K562 (cell line): ENCODE measurements at regions not wholly inside any gene's neighbourhood (a gene's known extent, or its start where the extent isn't known, plus 50 kb on each side); places are given as distances from the start of the nearest gene placed in this dataset.

Experiments used
- ADNP ChIP-seq: fragments of 200-800 bp; sonication (Bioruptor generic); IDR thresholded peaks from 2 replicates; pipeline ENCODE4 v1.6.1; 2016; ENCODE audit warnings: missing genetic modification characterization, missing compliant biosample characterization
- ETV5 ChIP-seq: sonication (generic); formaldehyde crosslinking; IDR thresholded peaks from 2 replicates; pipeline ENCODE4 v1.4.0; 2020; ENCODE audit warnings: low read depth, mild to moderate bottlenecking, missing genetic modification reagents
- FUS ChIP-seq: fragments of 200-400 bp; formaldehyde crosslinking; optimal IDR thresholded peaks from 2 replicates; pipeline ENCODE3; 2017; ENCODE audit warnings: low read depth, low read length
- MIER1 ChIP-seq: fragments of 450-650 bp; IDR thresholded peaks from 2 replicates; pipeline ENCODE4 v1.6.1; 2016; ENCODE audit warnings: antibody characterized with exemption, mild to moderate bottlenecking, low read depth
- PML ChIP-seq: IDR thresholded peaks from 2 replicates; pipeline ENCODE4 v1.6.1; 2012; ENCODE audit warnings: low read length, inconsistent platforms
- YBX1 ChIP-seq: fragments of 450-650 bp; IDR thresholded peaks from 2 replicates; pipeline ENCODE4 v1.7.1; 2016; ENCODE audit warnings: mild to moderate bottlenecking
- ZBTB34 ChIP-seq: fragments of 250-450 bp; sonication (Bioruptor Pico); IDR thresholded peaks from 2 replicates; pipeline ENCODE4 v1.8.0; 2021; ENCODE audit warnings: mild to moderate bottlenecking, moderate library complexity
- ZNF140 ChIP-seq: fragments of 250-450 bp; sonication (Bioruptor Pico); IDR thresholded peaks from 2 replicates; pipeline ENCODE4 v1.8.0; 2021; ENCODE audit warnings: moderate library complexity, mild to moderate bottlenecking, inconsistent platforms
- TF ChIP-seq, protein P1 (sequence below): fragments of 250-450 bp; sonication (Bioruptor Pico); IDR thresholded peaks from 2 replicates; pipeline ENCODE4 v1.4.0; 2020

- TF ChIP-seq, protein P1, sequence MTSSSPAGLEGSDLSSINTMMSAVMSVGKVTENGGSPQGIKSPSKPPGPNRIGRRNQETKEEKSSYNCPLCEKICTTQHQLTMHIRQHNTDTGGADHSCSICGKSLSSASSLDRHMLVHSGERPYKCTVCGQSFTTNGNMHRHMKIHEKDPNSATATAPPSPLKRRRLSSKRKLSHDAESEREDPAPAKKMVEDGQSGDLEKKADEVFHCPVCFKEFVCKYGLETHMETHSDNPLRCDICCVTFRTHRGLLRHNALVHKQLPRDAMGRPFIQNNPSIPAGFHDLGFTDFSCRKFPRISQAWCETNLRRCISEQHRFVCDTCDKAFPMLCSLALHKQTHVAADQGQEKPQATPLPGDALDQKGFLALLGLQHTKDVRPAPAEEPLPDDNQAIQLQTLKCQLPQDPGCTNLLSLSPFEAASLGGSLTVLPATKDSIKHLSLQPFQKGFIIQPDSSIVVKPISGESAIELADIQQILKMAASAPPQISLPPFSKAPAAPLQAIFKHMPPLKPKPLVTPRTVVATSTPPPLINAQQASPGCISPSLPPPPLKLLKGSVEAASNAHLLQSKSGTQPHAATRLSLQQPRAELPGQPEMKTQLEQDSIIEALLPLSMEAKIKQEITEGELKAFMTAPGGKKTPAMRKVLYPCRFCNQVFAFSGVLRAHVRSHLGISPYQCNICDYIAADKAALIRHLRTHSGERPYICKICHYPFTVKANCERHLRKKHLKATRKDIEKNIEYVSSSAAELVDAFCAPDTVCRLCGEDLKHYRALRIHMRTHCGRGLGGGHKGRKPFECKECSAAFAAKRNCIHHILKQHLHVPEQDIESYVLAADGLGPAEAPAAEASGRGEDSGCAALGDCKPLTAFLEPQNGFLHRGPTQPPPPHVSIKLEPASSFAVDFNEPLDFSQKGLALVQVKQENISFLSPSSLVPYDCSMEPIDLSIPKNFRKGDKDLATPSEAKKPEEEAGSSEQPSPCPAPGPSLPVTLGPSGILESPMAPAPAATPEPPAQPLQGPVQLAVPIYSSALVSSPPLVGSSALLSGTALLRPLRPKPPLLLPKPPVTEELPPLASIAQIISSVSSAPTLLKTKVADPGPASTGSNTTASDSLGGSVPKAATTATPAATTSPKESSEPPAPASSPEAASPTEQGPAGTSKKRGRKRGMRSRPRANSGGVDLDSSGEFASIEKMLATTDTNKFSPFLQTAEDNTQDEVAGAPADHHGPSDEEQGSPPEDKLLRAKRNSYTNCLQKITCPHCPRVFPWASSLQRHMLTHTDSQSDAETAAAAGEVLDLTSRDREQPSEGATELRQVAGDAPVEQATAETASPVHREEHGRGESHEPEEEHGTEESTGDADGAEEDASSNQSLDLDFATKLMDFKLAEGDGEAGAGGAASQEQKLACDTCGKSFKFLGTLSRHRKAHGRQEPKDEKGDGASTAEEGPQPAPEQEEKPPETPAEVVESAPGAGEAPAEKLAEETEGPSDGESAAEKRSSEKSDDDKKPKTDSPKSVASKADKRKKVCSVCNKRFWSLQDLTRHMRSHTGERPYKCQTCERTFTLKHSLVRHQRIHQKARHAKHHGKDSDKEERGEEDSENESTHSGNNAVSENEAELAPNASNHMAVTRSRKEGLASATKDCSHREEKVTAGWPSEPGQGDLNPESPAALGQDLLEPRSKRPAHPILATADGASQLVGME (CRISPR knock-in tag), result no peak
- no peak for TF ChIP-seq PML
- TF ChIP-seq ADNP (tag), result no peak
- no peak for TF ChIP-seq YBX1
- no peak for TF ChIP-seq FUS
- TF ChIP-seq ETV5 (CRISPR knock-in tag), result no peak
- no peak for TF ChIP-seq ZNF140 (CRISPR knock-in tag)
- TF ChIP-seq MIER1, result no peak
- no peak for TF ChIP-seq ZBTB34 (CRISPR knock-in tag)
These were observed 199.9 kb downstream of the TMA16 start (continued) for GRCh38 chr4:163694385-163694784.
